NOMO-1 (cell line): ENCODE measurements at regions not wholly inside any gene's neighbourhood (a gene's known extent, or its start where the extent isn't known, plus 50 kb on each side); places are given as distances from the start of the nearest gene placed in this dataset.
"Not testable (repeated sequence)": the region's sequence is repeated elsewhere in the genome, so short reads cannot be mapped to it uniquely, and the experiment has no call there.

ENCODE experiments used
- DNase-seq, 2 experiments: peaks; one replicate each; lab custom pipeline; 2025; ENCODE audit not compliant: unreplicated experiment in 2 of 2; lab: John Stamatoyannopoulos, UW

DNA sequence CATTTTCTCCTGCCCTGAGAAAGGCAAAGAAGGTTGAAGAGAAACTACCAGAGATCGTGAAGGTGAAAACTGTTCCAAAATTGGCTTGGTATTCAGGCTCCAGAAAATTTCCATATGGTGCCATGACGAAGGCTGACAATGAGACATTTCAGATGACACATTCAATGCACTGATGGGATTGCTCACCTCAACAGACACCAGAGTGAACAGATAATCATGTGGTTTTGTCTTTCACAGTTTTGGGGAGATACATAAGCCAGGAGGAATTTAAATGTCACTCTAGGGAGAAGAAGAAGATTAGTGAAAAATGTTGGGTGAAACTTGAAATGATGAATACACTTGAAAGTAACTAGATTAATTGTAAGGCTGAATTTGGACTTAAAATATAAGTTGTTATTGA, 339.7 kb upstream of the EPHA3 start:
- DNase-seq = no peak

DNA sequence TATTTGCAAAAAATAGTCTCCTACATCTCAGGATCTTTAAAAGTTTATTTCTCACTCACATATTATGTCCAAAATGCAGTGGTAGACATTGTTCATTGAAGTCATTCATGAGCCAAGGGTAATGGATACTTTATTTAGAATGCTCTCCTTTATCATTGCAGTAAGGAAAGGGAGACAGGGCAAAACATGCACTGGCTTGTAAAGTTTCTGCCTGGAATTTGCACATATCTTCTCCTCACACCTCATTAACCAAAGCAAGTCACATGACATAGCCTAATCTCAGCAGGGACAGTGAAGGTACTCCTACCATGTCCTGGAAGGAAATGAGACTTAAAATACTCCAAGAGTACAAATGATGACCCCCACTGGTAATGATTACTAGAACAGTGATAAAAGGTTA, 333.7 kb upstream of the EPHA3 start:
- DNase-seq = no peak

DNA sequence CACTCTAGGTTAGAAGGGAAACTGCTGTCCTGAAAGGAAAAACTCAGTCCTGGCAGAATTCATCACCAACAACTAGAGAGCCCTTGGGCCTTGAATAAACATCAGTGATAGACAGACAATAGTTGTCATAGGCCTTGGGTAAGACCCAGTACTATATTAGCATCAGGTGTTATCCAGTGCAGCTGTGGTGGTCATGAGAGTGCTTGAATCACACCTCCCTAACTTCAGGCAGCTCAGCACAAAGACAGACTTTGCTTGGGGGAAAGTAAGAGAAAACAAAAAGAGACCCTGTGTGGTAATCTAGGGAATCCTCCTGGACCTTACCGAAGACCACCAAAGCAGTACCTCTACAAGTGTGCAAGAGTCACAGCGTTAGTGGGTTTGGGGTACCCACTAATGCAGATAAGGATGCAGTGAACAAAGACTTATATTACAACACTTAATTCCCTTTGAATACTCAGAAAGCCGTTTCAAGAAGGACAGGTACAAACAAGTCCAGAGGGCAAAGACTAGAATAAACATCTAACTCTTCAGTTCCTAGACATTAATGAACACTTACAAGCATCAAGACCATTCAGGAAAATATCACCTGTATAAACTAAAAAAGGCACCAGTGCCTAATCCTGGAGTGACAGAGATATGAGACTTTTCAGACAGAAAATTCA, 332.3 kb upstream of the EPHA3 start:
- no peak for DNase-seq

DNA sequence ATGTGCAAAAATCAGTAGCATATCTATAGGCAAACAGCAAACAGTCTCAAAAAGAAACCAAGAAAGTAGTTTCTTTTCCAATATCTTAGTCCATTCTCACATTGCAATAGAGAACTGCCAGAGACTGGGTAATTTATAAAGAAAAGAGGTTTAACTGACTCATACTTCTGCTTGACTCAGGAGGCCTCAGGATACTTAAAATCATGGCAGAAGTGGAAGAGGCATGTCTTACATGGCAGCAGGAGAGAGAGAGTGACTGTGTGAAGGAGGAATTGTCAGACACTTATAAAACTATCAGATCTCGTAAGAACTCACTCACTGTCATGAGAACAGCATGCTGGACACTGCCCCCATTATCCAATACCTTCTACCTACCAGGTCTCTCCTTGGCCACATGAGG, 327.9 kb upstream of the EPHA3 start:
- no peak for DNase-seq

DNA sequence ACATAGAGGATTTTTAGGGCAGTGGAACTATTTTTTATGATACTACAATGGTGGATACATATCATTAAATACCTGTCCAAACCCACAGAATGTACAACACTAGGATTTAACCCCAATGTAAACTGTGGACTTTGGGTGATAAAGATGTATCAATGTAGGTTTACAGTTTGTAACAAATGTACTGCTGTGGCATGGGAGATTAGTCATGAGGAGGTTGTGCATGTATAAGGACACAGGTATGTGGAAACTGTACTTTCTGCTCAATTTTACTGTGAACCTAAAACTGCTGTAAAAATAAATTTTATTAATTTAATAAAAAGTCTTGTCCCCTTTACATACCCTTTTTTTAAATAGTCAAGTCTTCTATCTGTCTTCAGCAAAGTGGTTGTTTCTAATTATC, 322.5 kb upstream of the EPHA3 start:
- DNase-seq = no peak

DNA sequence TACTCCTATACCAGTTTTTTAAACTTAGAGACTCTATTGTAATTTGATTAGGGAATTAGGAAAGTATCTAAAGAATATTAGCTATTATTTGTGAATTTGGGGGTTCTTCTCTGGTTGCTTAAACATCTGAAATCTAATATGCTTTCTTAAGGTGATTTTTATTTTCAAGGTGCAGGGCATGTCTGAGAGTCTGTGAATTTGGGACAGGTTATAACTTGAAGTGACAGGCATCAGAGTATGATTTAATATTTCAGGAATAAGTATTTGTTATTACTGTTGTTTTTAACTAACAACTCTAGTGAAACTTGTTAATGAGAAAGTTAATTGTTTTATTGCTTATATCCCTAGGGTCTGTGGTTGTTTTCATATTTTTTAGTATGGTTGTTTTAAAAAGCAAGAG, 321.6 kb upstream of the EPHA3 start:
- no peak for DNase-seq

DNA sequence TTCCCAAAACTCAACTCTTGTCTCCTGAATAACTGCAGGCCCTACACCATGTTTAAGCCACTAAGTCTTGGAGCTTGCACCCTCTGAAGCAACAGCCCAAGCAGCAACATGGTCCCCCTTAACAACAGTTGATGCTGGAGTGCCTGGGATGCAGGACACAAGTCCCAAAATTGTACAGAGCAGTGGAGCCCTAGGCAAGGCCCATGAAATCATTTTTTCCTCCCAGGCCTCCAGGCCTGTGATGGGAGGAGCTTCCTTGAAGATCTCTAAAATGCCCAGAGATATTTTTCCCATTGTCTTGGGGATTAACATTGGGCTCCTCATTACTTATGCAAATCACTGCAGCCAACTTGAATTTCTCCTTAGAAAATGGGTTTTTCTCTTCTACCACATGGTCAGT, 311.9 kb upstream of the EPHA3 start:
- no peak for DNase-seq

DNA sequence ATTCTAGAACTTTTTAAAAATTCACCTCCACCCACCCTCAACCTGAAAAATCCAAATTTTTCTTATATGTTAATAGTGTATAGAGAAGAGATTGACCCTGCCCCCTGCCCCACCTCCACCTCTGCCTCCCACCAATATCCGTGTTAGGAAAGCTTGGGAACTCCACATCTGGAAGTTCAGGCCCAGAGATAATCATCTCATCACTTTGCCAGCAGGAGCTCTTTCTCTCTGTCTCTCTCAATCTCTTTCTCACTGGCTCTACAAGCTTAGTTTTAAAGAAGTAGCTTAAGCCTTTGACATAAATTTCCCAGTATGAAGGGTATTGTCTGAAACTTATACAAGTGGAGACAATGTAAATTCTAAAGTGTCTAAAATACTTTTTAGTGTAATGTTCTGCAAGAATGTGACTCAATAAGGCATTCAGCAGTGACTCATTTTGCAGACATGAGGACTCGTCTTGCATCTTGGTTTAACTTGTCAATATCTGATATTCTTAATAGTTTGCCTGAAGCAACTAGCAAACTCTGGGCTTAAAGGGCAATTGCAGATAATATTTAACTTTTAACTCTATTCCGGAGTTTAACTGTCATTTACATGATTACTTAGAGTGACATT, 299.8 kb upstream of the EPHA3 start:
- no peak for DNase-seq

DNA sequence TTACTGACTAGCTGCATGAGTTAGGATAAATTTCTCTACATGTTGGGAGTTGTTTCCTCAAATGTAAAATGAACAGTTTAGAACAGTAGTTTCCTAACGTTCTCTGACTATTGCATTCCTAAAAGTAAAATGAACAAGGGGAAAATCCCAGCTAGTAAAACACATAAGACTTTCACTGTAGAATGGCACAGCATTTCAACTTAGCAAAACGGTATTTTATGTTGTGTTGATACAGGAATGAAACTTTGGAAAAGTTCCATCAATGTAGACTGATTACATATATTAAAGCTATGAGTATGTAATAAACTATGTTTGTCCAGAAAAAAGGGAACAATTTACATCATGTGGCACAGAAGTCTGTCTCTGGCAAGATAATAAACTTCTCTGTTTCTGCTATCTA, 297.4 kb upstream of the EPHA3 start:
- DNase-seq = no peak

DNA sequence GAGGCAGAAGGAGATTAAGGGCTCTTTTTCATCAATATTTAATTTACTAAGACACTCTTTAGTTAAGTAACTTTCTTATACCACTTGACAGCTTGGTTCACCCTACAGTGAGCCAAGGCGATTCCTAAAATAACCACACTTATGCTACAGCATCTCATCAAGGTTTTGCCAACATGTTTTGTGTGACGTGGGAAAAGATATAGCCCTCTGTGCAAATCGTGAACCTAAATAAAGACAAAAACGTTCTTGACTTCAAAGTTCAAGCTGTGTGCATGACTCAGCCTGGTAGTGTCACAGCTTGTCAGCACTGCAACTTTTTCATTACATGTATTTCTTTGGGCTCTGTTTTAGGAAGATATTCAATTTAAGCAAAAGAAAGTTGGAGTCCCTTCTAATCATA, 297.0 kb upstream of the EPHA3 start:
- no peak for DNase-seq

DNA sequence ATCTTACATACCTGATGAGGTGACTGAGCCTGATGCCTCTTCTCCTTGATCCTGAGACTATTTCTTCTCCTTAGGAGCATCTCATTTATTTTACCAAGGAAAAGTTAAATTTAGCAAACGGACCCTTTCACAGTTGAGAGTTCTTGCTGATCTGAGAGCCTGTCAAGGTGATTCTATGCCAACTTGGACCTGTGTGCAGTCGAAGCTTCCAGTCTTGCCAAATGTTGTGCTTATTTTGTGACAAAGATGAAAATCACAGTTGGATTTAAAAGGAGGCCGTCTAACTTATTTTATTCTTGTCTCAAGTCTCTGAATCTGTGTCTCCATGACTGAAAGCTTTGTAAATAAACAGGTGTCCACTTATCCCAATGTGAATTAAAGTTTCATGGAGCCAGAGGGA, 296.3 kb upstream of the EPHA3 start:
- DNase-seq = no peak

DNA sequence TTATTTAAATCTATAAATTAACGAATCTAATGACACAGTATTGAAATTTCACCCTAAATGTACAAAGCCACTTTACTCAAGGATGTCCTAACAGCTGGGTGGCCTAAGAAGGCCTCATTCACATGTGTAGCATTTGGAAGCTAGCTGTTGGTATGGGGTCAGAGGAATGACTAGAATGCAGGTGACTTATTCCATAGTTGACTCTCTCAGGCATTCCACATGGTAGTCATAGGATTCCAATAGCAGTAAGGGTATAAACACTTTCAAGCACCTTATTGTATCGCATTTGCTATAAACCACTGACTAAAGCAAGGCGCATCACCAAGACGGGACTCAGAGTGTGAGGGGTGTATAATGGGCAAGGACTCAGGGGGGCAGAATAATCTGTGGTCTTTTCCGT, 294.8 kb upstream of the EPHA3 start:
- no peak for DNase-seq

DNA sequence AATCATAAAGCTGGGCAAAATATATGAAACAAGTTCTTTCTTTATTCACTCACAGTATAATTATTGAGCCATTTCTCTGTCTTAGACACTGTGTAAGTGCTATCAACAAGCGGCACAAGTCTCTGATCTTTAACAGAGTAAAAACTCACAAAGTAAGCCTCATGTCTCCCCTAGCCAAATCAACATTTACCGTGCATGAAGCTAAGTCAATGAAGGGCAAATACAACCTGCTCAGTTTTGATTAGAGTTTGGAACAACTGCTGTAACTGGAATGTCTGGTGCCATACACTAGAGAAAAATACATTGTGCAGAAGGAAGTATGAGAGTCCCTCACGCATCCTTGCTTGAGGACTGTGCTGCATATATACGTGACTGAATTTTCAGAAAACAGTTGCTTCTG, 291.0 kb upstream of the EPHA3 start:
- no peak for DNase-seq

DNA sequence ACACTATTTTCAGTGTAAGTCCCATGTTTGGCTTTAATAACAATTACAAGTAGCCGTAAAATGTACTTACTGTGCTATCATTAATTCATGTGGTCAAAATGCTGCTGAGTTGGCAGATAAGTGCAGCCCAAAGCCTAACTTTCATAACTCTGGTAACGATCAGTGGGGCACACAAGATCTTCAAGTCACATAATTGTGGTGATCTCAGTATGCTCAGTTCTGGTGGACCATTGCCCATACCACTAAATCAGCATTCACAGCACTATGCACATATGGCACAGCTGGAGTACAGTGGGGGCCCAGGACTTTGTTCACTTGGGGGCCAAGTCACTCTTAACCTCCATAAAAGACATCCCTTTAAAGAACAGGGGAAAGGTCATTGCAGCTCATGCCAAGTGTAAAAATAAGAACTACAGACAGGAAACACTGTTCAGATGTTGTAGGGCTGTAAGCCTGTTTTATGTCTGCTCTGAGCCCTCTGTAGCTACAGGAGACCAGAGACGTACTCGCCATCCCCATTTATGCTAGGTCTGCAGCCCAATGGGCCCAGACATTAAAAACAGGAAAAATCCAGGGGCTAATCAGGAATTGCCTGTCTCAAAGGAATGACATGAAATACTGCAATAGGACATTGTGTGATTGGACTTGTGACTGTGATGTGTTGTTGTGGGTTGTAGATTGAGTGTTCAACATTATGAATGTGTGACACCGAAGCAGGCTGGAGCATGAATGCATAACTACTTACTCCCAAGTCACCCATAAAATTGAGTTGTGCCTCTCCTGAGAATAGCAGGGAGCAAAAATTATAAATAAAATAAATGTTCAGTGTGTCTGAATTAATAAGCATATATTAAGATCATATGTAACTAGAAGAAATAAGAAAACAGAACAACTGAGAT, 282.5 kb upstream of the EPHA3 start:
- DNase-seq = no peak

DNA sequence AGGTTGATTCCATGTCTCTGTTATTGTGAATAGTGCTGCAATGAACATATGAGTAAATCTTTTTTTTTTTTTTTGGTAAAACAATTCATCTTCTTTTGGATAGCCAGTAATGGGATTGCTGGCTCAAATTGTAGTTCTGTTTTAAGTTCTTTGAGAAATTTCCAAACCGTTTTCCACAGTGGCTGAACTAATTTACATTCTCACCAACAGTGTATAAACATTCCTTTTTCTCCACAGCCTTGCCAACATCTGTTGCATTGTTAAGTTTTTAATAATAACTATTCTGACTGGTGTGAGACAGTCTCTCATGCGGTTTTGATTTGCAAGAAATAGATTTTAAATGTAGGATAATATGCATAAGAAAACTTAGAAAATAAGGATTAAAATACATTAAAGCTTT, 279.0 kb upstream of the EPHA3 start:
- DNase-seq = no peak

DNA sequence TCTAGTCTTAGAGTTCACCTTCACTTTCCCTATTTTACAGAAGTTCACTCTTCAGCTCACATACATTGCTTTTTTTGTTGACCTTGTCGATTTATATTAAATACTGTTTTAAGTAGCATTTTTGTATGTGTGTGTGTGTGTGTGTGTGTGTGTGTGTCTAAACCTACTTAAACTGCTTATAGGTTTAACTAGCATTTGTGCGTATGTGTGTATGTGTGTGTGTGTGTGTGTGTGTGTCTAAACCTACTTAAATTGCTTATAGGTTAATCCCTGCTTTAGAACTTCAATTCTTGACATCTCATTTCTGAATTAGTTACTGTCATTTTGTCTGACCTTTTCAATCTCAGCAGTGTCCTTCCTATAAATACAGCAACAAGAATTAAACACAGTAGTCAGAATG, 254.8 kb upstream of the EPHA3 start:
- DNase-seq = no peak

DNA sequence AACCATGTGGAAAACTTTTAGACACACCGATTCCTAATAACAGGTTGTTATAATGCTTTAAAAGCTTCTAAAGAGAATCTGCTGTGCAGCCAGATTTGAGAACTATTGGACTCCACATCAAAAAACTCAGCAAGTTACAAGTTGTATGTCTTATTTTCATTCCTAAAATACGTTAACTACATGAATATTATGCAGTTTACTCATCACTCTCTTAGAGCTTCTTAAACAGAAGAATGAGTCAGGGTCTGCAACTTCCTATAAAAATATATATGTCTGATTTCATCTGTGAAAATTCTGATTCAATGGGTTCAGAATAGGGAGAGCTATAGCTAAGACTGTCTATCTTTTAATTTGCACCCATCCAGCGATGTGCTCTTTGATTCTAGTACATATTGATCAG, 244.2 kb upstream of the EPHA3 start:
- DNase-seq = no peak

DNA sequence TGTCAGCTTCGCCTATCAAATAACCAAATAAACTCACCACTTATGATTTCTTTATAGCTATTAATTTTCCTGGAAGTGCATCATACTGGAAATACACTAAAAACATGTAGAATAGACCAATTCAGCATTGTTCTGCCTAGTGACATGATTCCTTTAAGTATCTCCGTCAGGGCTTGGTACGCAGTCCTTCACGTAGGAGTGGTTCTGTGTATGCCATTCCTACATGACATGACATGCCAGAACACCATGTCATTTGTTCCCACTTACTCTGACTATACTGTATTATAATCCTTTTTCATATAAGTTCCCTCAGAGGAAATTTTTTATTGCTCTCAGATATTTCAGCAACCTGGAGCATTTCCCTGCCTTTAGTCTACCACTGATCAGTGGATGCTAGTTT, 230.7 kb upstream of the EPHA3 start:
- DNase-seq = no peak

DNA sequence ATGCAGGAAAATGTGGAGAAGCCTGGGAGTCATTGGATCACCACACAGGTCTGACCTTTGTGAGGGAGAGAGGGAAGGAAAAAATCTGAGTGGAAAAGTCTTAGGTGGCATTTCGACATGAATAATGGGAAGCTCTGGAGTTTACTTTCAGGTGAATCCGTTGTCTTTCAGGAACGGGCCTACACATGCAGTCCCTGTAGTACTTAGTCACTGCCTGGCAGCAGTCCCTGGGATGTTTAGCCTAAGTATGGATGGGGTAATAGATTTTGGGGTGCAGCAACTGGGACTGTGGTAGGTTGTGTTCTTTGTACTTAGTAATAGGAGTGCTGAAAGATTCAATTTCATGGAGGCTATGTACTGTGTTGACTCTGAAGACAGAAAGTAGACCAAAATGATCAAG, 227.5 kb upstream of the EPHA3 start:
- no peak for DNase-seq

DNA sequence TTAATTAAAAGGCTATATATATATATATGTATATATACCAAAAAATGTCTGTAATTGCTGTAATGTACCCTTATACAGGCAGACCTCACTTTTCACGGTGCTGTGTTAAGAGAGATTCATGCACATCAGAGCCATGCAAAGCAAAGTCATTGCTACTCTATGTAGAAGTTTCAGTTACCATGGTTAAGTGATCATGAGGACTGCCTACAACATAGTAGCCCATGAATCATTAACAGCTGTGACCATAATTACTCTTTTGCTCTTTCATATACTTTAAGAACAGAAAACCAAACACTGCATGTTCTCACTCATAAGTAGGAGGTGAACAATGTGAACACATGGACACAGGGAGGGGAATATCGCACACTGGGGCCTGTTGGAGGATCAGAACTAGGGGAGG, 225.3 kb upstream of the EPHA3 start:
- no peak for DNase-seq

DNA sequence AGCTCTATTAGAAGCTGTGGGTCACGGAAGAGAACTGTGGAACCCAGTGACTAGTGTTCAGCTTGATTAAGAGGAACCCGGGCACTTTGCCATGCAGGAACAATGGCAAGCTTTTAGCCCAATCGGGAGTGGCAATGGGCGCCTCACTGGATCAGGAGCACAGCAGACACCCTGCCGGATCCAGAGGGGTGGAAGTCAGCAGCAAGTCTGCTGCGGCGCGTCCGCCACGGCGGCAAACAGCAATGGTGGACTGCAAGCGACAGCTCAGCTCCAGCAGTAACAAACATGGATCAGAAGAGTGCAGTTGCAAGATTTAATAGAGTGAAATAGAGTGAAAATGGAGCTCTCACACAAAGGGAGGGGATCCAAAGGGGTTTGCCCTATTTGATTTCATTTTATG, 220.8 kb upstream of the EPHA3 start:
- not testable (repeated sequence) for DNase-seq

DNA sequence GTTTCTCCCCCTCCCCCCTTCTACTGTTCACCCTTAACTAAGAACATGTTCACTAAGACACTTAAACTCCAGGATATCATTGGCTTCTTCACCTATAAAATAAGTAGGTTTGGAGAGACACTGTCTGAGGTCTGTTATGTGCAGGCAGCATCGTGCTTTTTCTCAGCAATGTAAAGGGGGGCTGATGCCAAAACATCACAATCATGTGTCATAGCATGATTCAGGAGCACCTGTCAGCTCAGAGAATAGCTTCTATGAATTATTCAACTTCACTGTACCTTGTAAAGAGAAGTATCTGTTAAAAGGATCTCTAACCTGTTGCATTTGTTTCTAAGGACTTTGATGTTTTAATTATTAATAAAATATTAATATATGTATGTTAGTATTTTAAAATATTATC, 211.4 kb upstream of the EPHA3 start:
- DNase-seq = no peak
